ENCODE measurements at regions not wholly inside any gene's neighbourhood (a gene's known extent, or its start where the extent isn't known, plus 50 kb on each side); places are given as distances from the start of the nearest gene placed in this dataset.

GRCh38 chr3:28134792-28135375 is 106.5 kb upstream of the CMC1 start:
- no peak for TF ChIP-seq CTCF (IDR thresholded peaks at IDR 0.05; ENCODE audit: low read depth, low read length, poor library complexity, severe bottlenecking)
- no peak for TF ChIP-seq EZH2phosphoT487 (IDR thresholded peaks at IDR 0.05; ENCODE audit: borderline replicate concordance, low read length)

Measured in DOHH2 (cell line).